ENCODE measurements at regions not wholly inside any gene's neighbourhood (a gene's known extent, or its start where the extent isn't known, plus 50 kb on each side); places are given as distances from the start of the nearest gene placed in this dataset.

- Mint-ChIP-seq H3K9me3 (ENCODE audit: unreplicated experiment) (no peaks in the 10 kb centered on the region), H3K36me3 (ENCODE audit: unreplicated experiment) (peaks cover 5% of the 10 kb centered on the region), H3K27me3 (ENCODE audit: unreplicated experiment) (peaks cover 3% of the 10 kb centered on the region), H3K4me3 (ENCODE audit: unreplicated experiment) (no peak overlapping the region), H3K4me1 (ENCODE audit: low read depth, unreplicated experiment) (peaks cover 6% of the 10 kb centered on the region), H3K27ac (ENCODE audit: unreplicated experiment) (no peak overlapping the region)
- no peak for TF ChIP-seq CTCF (IDR thresholded peaks at IDR 0.05; ENCODE audit: partially characterized antibody, unreplicated experiment)
- DNase-seq = no peak
Measured at GRCh38 chr13:106041445-106041844, 494.0 kb downstream of the EFNB2 start.

- Mint-ChIP-seq H3K27ac (ENCODE audit: unreplicated experiment) (no peak overlapping the region), H3K9me3 (ENCODE audit: unreplicated experiment) (no peaks in the 10 kb centered on the region), H3K27me3 (ENCODE audit: unreplicated experiment) (peaks cover 3% of the 10 kb centered on the region), H3K36me3 (ENCODE audit: unreplicated experiment) (peaks cover 5% of the 10 kb centered on the region), H3K4me3 (ENCODE audit: unreplicated experiment) (no peak overlapping the region), H3K4me1 (ENCODE audit: low read depth, unreplicated experiment) (peaks cover 3% of the 10 kb centered on the region)
- TF ChIP-seq CTCF (IDR thresholded peaks at IDR 0.05; ENCODE audit: partially characterized antibody, unreplicated experiment) = no peak
- DNase-seq = no peak
Measured at GRCh38 chr13:106038752-106039151, 496.7 kb downstream of the EFNB2 start.

- no peak for TF ChIP-seq CTCF (IDR thresholded peaks at IDR 0.05; ENCODE audit: partially characterized antibody, unreplicated experiment)
- H3K27me3 Mint-ChIP-seq (ENCODE audit: unreplicated experiment) = peaks cover 3% of the 10 kb centered on the region
- no peak overlapping the region for H3K27ac Mint-ChIP-seq (ENCODE audit: unreplicated experiment)
- peaks cover 5% of the 10 kb centered on the region for H3K36me3 Mint-ChIP-seq (ENCODE audit: unreplicated experiment)
- no peak overlapping the region for H3K4me3 Mint-ChIP-seq (ENCODE audit: unreplicated experiment)
- peaks cover 10% of the 10 kb centered on the region for H3K4me1 Mint-ChIP-seq (ENCODE audit: low read depth, unreplicated experiment)
- H3K9me3 Mint-ChIP-seq (ENCODE audit: unreplicated experiment) = peaks cover under 1% of the 10 kb centered on the region
- no peak for DNase-seq
Measured at GRCh38 chr13:106036870-106037269, 498.6 kb downstream of the EFNB2 start.

DNA sequence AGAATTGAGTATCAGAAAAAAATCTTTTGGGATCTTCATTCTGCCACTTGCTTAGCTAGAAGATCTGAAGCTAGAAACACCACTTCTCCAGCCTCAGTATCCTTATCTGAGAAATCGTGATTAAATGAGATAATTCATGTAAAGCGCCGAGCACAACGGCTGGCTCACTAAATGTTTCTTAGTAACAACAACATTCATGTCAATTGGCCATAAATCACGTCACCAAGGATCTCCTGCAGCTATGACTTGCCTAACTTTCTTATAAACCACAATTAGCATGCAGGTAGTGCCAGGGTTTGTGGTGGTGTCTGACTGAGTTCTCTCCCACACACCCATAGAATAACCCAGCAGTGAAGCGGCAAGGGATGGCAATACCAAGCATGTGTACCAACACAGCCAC lies 501.3 kb downstream of the EFNB2 start:
- peaks cover 5% of the 10 kb centered on the region for H3K27me3 Mint-ChIP-seq (ENCODE audit: unreplicated experiment)
- peaks cover 5% of the 10 kb centered on the region for H3K36me3 Mint-ChIP-seq (ENCODE audit: unreplicated experiment)
- H3K9me3 Mint-ChIP-seq (ENCODE audit: unreplicated experiment) = peaks cover 6% of the 10 kb centered on the region
- DNase-seq = no peak
- peaks cover 32% of the 10 kb centered on the region for H3K4me1 Mint-ChIP-seq (ENCODE audit: low read depth, unreplicated experiment)
- no peak for TF ChIP-seq CTCF (IDR thresholded peaks at IDR 0.05; ENCODE audit: partially characterized antibody, unreplicated experiment)
- H3K27ac Mint-ChIP-seq (ENCODE audit: unreplicated experiment) = no peak overlapping the region
- H3K4me3 Mint-ChIP-seq (ENCODE audit: unreplicated experiment) = no peak overlapping the region

DNA sequence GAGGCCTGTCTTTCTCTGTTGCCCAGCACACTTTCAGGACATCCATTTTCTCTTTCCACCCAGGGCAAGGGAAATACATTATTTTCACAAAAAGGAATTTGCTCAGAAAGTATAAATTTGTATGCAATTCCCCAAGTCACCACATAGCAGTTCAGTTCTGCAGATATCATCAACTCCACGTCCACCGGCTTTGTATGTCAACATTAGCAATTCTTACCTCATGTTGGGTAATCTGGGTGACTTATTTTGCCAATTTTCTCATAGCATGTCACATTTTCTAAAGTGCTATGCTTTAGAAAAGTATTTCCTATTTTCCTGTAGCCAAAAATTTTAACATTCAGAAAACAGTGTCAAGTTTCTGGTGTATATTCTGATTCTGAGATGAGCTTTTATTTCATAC lies 501.8 kb downstream of the EFNB2 start:
- peaks cover 32% of the 10 kb centered on the region for H3K4me1 Mint-ChIP-seq (ENCODE audit: low read depth, unreplicated experiment)
- peak; percentile 56 for TF ChIP-seq CTCF (IDR thresholded peaks at IDR 0.05; ENCODE audit: partially characterized antibody, unreplicated experiment)
- no peak overlapping the region for H3K27ac Mint-ChIP-seq (ENCODE audit: unreplicated experiment)
- no peak for DNase-seq
- H3K4me3 Mint-ChIP-seq (ENCODE audit: unreplicated experiment) = no peak overlapping the region
- H3K36me3 Mint-ChIP-seq (ENCODE audit: unreplicated experiment) = peaks cover 3% of the 10 kb centered on the region
- H3K9me3 Mint-ChIP-seq (ENCODE audit: unreplicated experiment) = peaks cover 6% of the 10 kb centered on the region
- H3K27me3 Mint-ChIP-seq (ENCODE audit: unreplicated experiment) = peaks cover 5% of the 10 kb centered on the region
